B cell (primary cell): ENCODE measurements at regions not wholly inside any gene's neighbourhood (a gene's known extent, or its start where the extent isn't known, plus 50 kb on each side); places are given as distances from the start of the nearest gene placed in this dataset.

Experiments used
- ATAC-seq: fragments of 200-7000 bp; cut with Tn5 transposase; one replicate; pipeline ENCODE4 v1.10.0; 2021; ENCODE audit warnings: low read depth, mild to moderate bottlenecking, moderate number of reproducible peaks, moderate library complexity
- CTCF ChIA-PET: fragments of 350-600 bp; sonication (Branson Sonifier 250); formaldehyde crosslinking; loops from one replicate; lab custom pipeline; 2021; ENCODE audit warnings: antibody characterized with exemption, inconsistent platforms; lab: Charles Lee
- POLR2A ChIA-PET: fragments of 350-600 bp; sonication (Branson Sonifier 250); formaldehyde crosslinking; loops from one replicate; lab custom pipeline; 2021; ENCODE audit warnings: antibody characterized with exemption; lab: Charles Lee
- DNase-seq: peaks from one replicate; pipeline ENCODE4 v3.0.0; 2013
- H2AFZ ChIP-seq: 2 replicates; pipeline ENCODE4 v1.6.1; 2012; ENCODE audit warnings: mild to moderate bottlenecking, low read depth, low read length; ENCODE audit not compliant: insufficient read depth, poor library complexity, severe bottlenecking
- H3K27ac ChIP-seq, 2 donors: 1 replicate in 1 of 2; 2 replicates in 1 of 2; pipeline ENCODE4 v1.5.1; 2012 to 2013; ENCODE audit warnings: low read length in 2 of 2, mild to moderate bottlenecking in 2 of 2, moderate library complexity in 1 of 2
- H3K27me3 ChIP-seq, 4 experiments: fragments of 200-600 bp in 1 of 4; sonication (generic) in 1 of 4; replicated peaks in 1 of 4; 1 replicate in 2 of 4; 2 replicates in 2 of 4; pipeline versions ENCODE4 v1.6.1 to v1.7.0; 2013 to 2016; ENCODE audit warnings: low read length in 3 of 4, mild to moderate bottlenecking in 2 of 4, mixed read lengths in 1 of 4, moderate library complexity in 1 of 4; ENCODE audit not compliant: insufficient read depth in 4 of 4, control insufficient read depth in 3 of 4; ENCODE audit errors: control extremely low read depth in 1 of 4
- H3K36me3 ChIP-seq, 2 experiments: replicated peaks in 1 of 2; 1 replicate in 1 of 2; 2 replicates in 1 of 2; pipeline versions ENCODE4 v1.6.1 to v1.7.1; 2013; ENCODE audit warnings: low read length in 1 of 2; ENCODE audit not compliant: insufficient read depth in 2 of 2, control insufficient read depth in 1 of 2; ENCODE audit errors: control extremely low read depth in 1 of 2, extremely low read depth in 1 of 2
- H3K4me1 ChIP-seq, 2 donors: fragments of 200-600 bp in 1 of 2; sonication (generic) in 1 of 2; 1 replicate in 1 of 2; 2 replicates in 1 of 2; pipeline versions ENCODE4 v1.5.1 to v1.6.1; 2013 to 2017; ENCODE audit warnings: low read length in 2 of 2; ENCODE audit not compliant: control insufficient read depth in 2 of 2, insufficient read depth in 2 of 2
- H3K4me2 ChIP-seq: replicated peaks from 2 replicates; pipeline ENCODE3; 2012; ENCODE audit warnings: mild to moderate bottlenecking, low read depth, low read length; ENCODE audit not compliant: poor library complexity, severe bottlenecking
- H3K4me3 ChIP-seq, 5 experiments: fragments of 200-600 bp in 1 of 5; sonication (generic) in 1 of 5; 1 replicate in 3 of 5; 2 replicates in 2 of 5; pipeline versions ENCODE4 v1.5.1 to v1.7.0; 2011 to 2016; ENCODE audit warnings: low read length in 4 of 5, mild to moderate bottlenecking in 4 of 5, low read depth in 2 of 5, control low read depth in 1 of 5, moderate library complexity in 1 of 5; ENCODE audit not compliant: insufficient read depth in 1 of 5; ENCODE audit errors: control extremely low read depth in 1 of 5, extremely low read depth in 1 of 5
- H3K79me2 ChIP-seq: fragments of 200-600 bp; sonication (generic); one replicate; pipeline ENCODE4 v1.6.0; 2016; ENCODE audit warnings: low read length; ENCODE audit not compliant: control insufficient read depth, insufficient read depth
- H3K9ac ChIP-seq: fragments of 200-600 bp; sonication (generic); 2 replicates; pipeline ENCODE4 v1.6.1; 2017; ENCODE audit warnings: mild to moderate bottlenecking, low read length, moderate library complexity
- H3K9me3 ChIP-seq, 3 donors: one replicate each; pipeline versions ENCODE4 v1.6.1 to v1.7.1; 2013; ENCODE audit warnings: low read length in 2 of 3; ENCODE audit not compliant: control insufficient read depth in 2 of 3, insufficient read depth in 1 of 3; ENCODE audit errors: control extremely low read depth in 1 of 3
- H4K20me1 ChIP-seq: 2 replicates; pipeline ENCODE4 v1.6.0; 2012; ENCODE audit warnings: mild to moderate bottlenecking, low read length; ENCODE audit not compliant: insufficient read depth, control insufficient read depth, poor library complexity, severe bottlenecking
- H3K27ac Mint-ChIP-seq: one replicate; pipeline ENCODE4 v1.8.0; 2021; ENCODE audit warnings: mixed read lengths
- H3K27me3 Mint-ChIP-seq: one replicate; pipeline ENCODE4 v1.8.0; 2021; ENCODE audit warnings: mixed read lengths
- H3K4me1 Mint-ChIP-seq: one replicate; pipeline ENCODE4 v1.8.0; 2021; ENCODE audit warnings: mixed read lengths
- H3K4me3 Mint-ChIP-seq: one replicate; pipeline ENCODE4 v1.8.0; 2021; ENCODE audit warnings: mixed read lengths
- H3K9me3 Mint-ChIP-seq: one replicate; pipeline ENCODE4 v1.8.0; 2022; ENCODE audit warnings: mixed read lengths; ENCODE audit not compliant: insufficient read depth
- CTCF ChIP-seq: fragments of 200-600 bp; IDR thresholded peaks from one replicate; pipeline ENCODE4 v1.8.0; 2022; ENCODE audit warnings: antibody characterized with exemption, mild to moderate bottlenecking
- EZH2 ChIP-seq: IDR thresholded peaks from 2 replicates; pipeline ENCODE4 v1.6.1; 2012; ENCODE audit warnings: borderline replicate concordance, low read depth, mild to moderate bottlenecking, moderate library complexity, low read length; ENCODE audit not compliant: insufficient read depth, poor library complexity, severe bottlenecking
- WGBS: methylation state at CpG from one replicate; pipeline ENCODE4 v1.1.5; 2013; ENCODE audit warnings: missing lambda C conversion rate; ENCODE audit not compliant: insufficient coverage; 5-methylcytosine and 5-hydroxymethylcytosine counted together
- intact Hi-C: fragments of 100-400 bp; cut with micrococcal nuclease; formaldehyde crosslinking; loops from one replicate; pipeline ENCODE4 v1.10.0; 2022

GRCh38 chr13:104105418-104106355, 1039.5 kb upstream of the SLC10A2 start:
- Mint-ChIP-seq H3K27ac (no peak overlapping the region), H3K9me3 (no peaks in the 10 kb centered on the region), H3K4me3 (no peak overlapping the region), H3K27me3 (no peaks in the 10 kb centered on the region), H3K4me1 (no peaks in the 10 kb centered on the region)
- no peak overlapping the region for H3K27ac ChIP-seq
- ChIA-PET POLR2A (no interaction called here), CTCF (no interaction called here)
- TF ChIP-seq CTCF (no peak), EZH2 (no peak)
- DNase-seq (no peak), ATAC-seq (no peak)
- no peak overlapping the region for H3K4me3 ChIP-seq
- H3K9ac ChIP-seq: no peak overlapping the region
- H3K36me3 ChIP-seq: no peaks in the 10 kb centered on the region
- no peaks in the 10 kb centered on the region for H3K27me3 ChIP-seq
- H3K4me1 ChIP-seq: no peaks in the 10 kb centered on the region
- intact Hi-C loops: no loop called here
- H3K79me2 ChIP-seq: no peaks in the 10 kb centered on the region
- H3K4me2 ChIP-seq: no peak overlapping the region
- 81% methylated on average over 3 of the region's 7 CpGs for WGBS
- H2AFZ ChIP-seq: no peak overlapping the region
- H4K20me1 ChIP-seq: no peaks in the 10 kb centered on the region
- peaks cover 0 to 6% (median 0%) of the 10 kb centered on the region in 3 donors for H3K9me3 ChIP-seq

GRCh38 chr13:104099750-104100149, 1033.5 kb upstream of the SLC10A2 start:
- ChIA-PET CTCF (no interaction called here), POLR2A (no interaction called here)
- ATAC-seq: no peak
- H3K9ac ChIP-seq: no peak overlapping the region
- H3K27me3 ChIP-seq: no peaks in the 10 kb centered on the region
- Mint-ChIP-seq H3K4me3 (no peak overlapping the region), H3K27ac (no peak overlapping the region), H3K4me1 (no peaks in the 10 kb centered on the region), H3K9me3 (no peaks in the 10 kb centered on the region), H3K27me3 (no peaks in the 10 kb centered on the region)
- H4K20me1 ChIP-seq: no peaks in the 10 kb centered on the region
- intact Hi-C loops: no loop called here
- H3K9me3 ChIP-seq: no peaks in the 10 kb centered on the region
- no peak overlapping the region for H3K4me2 ChIP-seq
- no peak overlapping the region for H3K27ac ChIP-seq
- no peaks in the 10 kb centered on the region for H3K4me1 ChIP-seq
- no peak overlapping the region for H3K4me3 ChIP-seq
- DNase-seq: no peak
- H2AFZ ChIP-seq: no peak overlapping the region
- H3K79me2 ChIP-seq: no peaks in the 10 kb centered on the region
- TF ChIP-seq EZH2: no peak
- TF ChIP-seq CTCF: no peak
- no peaks in the 10 kb centered on the region for H3K36me3 ChIP-seq
